ENCODE measurements at regions not wholly inside any gene's neighbourhood (a gene's known extent, or its start where the extent isn't known, plus 50 kb on each side); places are given as distances from the start of the nearest gene placed in this dataset.
"Not testable (repeated sequence)": the region's sequence is repeated elsewhere in the genome, so short reads cannot be mapped to it uniquely, and the experiment has no call there.

DNA sequence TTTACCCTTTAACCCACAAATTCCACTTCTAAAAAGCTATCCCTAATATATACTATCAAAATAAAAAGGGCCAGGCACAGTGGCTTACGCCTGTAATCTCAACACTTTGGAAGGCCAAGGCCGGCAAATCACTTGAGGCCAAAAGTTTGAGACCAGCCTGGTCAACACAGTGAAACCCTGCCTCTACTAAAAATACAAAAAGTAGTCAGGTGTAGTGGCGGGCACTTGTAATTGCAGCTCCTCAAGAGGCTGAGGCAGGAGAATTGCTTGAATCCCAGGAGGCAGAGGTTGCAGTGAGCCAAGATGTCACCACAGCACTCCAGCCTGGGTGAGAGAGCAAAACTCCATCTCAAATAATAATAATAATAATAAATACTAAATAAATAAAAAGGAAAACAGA lies 82.5 kb downstream of the TRIM27 start:
- TF ChIP-seq, protein P1, sequence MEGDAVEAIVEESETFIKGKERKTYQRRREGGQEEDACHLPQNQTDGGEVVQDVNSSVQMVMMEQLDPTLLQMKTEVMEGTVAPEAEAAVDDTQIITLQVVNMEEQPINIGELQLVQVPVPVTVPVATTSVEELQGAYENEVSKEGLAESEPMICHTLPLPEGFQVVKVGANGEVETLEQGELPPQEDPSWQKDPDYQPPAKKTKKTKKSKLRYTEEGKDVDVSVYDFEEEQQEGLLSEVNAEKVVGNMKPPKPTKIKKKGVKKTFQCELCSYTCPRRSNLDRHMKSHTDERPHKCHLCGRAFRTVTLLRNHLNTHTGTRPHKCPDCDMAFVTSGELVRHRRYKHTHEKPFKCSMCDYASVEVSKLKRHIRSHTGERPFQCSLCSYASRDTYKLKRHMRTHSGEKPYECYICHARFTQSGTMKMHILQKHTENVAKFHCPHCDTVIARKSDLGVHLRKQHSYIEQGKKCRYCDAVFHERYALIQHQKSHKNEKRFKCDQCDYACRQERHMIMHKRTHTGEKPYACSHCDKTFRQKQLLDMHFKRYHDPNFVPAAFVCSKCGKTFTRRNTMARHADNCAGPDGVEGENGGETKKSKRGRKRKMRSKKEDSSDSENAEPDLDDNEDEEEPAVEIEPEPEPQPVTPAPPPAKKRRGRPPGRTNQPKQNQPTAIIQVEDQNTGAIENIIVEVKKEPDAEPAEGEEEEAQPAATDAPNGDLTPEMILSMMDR (IDR thresholded peaks at IDR 0.05): no peak
- Histone ChIP-seq H3K4me3 (no peak overlapping the region), H3K9me3 (no peaks in the 10 kb centered on the region), H3K27me3 (peaks cover 2% of the 10 kb centered on the region), H3K27ac (no peak overlapping the region), H3K4me1 (peaks cover 0 to 6% of the 10 kb centered on the region in 2 donors), H3K36me3 (no peaks in the 10 kb centered on the region)
- no peak for DNase-seq (ENCODE audit: low spot score in 2 of 2)
- intact Hi-C loops (cut with DNase I): no loop called here

DNA sequence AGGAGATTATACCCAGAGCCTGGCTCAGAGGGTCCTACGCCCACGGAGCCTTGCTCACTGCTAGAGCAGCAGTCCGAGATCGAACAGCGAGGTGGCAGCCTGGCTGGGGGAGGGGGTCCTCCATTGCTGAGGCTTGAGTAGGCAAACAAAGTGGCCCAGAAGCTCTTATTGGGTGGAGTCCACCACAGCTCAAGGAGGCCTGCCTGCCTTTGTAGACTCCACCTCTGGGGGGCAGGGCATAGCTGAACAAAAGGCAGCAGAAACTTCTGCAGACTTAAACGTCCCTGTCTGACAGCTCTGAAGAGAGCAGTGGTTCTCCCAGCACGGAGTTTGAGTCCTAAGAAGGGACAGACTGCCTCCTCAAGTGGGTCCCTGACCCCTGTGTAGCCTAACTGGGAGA lies 75.0 kb downstream of the TRIM27 start:
- H3K4me1 ChIP-seq; H3K4me3 ChIP-seq; H3K27ac ChIP-seq; intact Hi-C loops (cut with DNase I); DNase-seq (ENCODE audit: low spot score in 2 of 2); H3K27me3 ChIP-seq; H3K36me3 ChIP-seq; H3K9me3 ChIP-seq: not testable (repeated sequence)

All from ascending aorta (tissue), 2 donors.